HK-2 (cell line): ENCODE measurements at regions not wholly inside any gene's neighbourhood (a gene's known extent, or its start where the extent isn't known, plus 50 kb on each side); places are given as distances from the start of the nearest gene placed in this dataset.

Source experiments
- DNase-seq: peaks from one replicate; pipeline ENCODE4 v3.0.0-alpha.2; 2018; ENCODE audit not compliant: unreplicated experiment

DNA sequence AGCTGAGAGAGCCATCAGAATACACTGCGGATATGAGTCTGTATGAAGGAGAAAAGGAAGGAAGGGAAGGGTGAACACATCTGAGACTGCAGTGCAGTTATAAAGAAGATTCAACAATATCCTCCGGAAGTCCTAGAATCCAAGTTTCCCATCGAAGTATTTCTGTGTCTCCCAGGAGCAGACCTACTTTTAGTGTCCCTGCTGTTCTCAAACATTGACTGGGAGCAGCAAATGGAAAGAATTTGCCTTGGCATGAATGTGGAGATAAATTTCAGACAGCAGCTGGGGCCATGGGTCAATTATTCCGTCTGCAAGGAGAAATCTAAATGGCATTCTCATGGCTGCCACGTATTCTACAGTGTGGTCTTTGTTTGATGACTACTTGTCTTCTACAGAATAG is 478.1 kb upstream of the SMC2 start:
- DNase-seq, result no peak

DNA sequence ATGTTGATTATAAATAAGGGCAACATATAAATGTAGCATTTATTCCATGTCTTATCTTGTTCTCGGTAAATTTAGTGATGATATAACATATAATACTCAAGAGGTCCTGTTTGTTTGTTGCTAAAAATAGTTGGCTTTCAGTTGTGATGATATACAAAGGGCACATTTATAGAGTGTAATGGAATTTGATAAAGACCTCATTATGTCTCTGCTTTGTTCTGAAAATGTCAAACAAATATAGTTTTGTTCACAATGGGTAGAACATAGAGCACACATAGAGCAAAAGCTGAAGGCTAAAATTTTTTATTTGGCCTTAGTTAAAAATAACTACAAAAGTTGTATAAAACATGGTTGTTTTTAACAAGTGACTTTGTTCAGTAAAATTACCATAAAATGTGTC is 477.1 kb upstream of the SMC2 start:
- DNase-seq, result no peak

DNA sequence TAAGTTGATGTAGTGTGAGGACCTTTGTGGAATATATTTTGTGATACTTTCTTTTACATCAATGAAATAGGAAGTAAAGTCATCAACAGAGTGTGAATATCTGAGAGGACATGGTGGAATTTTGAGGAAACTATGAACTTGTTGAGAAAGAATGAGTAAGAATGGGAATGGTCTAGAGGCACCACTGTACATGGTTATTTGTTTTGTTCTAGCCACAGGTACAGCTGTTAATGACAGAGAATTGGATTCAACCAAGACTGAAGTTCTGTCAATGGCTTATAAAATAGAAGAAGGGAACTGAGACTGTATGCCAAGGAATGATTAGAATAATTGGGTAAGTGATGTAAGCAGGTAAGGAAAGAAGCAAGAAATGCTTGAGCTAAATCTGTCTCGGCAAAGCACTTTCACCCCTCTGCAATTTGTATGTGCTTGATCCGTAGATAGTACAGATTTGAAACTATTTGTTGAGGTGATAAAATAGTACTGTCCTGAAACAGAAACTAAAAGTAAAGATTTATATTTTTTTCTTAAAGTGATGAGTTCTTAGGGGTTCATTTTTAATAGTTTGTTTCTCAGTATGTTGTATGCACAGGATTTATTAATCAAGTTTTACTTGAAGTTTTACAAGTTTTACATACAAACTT is 468.8 kb upstream of the SMC2 start:
- no peak for DNase-seq

DNA sequence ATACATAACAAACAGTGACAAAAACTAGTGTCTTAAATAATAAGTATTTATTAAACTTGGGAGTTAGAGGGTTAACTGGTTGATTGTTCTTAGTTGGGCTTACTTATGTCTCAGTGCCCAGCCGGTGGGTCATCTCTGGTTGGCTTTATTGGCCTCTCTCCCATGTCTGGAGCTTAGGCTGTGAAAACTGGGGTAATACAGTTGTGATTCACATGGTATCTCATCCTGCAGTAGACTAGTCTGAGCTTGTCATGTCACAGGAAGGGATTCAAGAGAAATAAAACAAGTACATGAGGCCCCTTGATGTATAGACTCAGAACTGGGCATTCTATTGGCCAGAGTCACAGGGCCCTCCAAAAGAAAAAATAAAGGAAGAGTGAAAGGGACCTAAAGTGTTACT is 466.4 kb upstream of the SMC2 start:
- DNase-seq, result no peak

DNA sequence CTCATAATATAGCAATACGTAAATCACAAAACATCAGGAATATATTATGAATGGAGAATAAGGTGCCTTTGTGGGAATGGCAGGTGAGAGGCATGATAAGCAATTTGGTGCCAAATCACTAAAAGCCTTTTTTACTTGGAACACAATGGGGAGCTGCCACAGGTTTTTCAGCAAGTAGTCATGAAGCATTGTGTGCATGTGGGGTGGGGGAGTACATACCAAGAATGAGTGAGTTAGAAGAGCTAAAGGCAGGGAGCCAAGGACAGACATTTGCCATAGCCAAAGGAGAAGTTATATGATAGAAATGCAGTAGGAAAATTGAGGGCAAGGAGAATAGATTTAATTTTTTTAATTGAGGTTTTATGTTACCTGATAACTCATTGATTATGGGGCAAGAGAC is 445.0 kb upstream of the SMC2 start:
- DNase-seq, result no peak

DNA sequence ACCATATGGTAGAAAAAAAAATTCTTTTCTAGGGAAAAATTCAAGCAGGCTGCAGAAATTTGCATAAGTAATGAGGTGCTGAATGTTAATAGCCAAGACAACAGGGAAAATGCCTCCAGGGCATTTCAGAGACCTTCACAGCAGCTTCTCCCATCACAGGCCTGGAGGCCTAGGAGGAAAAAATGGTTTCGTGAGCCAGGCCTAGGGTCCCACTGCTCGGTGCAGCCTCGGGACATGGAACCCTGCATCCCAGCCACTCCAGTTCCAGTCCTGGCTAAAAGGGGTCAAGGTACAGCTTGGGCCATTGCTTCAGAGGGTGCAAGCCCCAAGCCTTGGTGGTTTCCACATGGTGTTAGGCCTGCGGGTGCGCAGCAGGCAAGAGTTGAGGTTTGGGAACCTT is 436.0 kb upstream of the SMC2 start:
- no peak for DNase-seq

DNA sequence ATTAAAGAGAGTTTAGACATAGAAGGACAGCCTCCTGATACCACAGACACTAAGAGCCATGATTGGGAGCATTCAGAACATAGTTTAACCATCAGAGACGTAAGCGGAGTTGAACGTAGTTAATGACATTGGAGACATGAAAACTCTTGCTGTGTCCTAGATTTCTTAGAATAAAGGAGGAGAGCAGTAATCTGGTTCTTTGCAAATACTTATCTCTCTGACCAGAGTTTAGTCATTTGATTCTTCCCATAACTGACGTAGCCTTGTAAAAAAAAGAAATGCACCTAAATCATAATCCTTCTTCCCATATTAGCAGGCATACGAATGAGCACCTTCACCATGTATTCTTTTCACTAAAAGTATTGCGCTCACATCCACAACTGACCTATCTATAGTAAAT is 433.3 kb upstream of the SMC2 start:
- DNase-seq, result no peak

DNA sequence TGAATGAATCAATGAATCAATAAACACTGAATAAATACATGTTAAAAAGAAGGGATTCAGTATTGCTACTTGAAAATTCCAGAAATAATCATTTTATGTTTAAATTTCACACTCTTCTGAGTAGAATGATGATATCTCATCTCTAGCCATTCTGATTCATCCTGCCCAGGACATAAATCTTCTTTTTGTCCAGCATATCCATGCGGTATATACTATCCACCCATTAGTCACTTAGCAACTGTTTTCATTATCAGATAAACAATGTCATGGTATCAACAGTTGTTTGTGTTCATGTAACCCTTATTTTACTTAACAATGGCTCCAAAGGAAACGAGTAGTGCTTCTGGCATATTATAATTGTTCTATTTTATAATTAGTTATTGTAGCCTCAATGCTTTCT is 432.4 kb upstream of the SMC2 start:
- DNase-seq, result no peak

DNA sequence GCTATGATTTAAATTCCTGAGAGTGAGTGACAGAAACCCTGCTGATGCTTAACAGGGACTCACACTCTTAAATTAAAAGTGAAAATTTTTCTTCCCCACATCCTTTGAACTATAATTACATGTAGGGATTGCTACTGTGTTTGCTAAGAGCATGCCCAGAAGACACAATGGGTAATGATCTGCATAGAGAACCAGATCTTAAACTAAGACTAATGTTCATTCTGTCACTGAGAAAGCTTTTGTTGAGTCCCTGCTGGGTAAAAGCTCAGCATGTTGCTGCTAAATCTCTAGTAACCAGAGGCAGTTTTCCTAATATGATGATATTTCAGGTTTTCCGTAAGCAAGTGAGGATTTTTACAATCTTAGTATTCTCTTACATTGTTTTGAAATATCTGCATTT is 424.8 kb upstream of the SMC2 start:
- DNase-seq, result no peak

DNA sequence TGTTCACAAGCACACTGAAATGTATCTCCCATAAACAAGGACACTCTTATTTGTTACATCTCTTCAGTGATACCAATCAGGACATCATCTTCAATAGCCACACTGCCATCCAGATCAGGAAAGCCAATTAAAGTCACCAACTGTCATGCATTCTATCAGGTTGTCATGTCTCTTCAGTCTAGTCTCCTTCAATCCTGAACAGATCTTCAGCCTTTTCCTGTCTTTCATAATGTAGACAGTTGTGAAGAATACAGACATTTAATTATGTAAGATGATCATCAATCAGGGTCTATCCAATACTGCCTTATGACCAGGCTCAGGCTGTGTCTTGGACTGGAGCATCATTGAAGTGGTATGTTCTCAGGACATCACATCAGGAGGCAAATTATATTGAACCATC is 419.8 kb upstream of the SMC2 start:
- DNase-seq, result no peak

DNA sequence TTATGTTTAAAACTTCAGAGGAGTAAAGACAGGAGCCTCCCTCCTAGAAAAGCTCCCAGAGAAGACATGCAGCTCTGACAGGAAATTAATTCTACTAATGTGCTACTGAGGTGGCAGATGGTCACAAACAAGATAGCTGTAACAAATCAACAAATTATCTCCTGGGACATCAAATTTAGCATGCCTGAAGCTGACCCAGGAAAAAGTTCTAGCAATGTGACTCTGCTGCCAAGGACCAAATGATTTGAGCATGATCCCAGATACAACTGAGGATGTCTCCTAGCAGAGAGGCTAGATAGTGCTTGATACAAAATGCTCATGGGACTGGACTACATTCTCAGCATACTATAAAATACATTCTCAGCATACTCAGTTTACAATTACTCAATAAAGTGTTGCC is 413.5 kb upstream of the SMC2 start:
- DNase-seq, result no peak

DNA sequence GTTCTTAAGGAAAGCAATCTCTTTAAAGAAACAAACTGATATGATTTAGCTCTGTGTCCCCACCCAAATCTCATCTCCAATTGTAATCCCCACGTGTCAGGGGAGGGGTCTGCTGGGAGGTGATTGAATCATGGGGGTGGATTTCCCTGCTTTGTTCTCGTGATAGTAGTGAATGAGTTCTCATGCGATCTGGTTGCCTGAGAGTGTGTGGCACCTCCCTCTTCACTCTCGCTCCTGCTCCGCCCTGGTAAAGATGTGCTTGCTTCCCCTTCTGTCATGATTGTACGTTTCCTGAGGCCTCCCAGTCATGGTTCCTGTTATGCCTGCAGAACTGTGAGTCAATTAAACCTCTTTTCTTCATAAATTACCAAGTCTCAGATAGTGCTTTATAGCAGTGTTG is 412.7 kb upstream of the SMC2 start:
- DNase-seq, result no peak

DNA sequence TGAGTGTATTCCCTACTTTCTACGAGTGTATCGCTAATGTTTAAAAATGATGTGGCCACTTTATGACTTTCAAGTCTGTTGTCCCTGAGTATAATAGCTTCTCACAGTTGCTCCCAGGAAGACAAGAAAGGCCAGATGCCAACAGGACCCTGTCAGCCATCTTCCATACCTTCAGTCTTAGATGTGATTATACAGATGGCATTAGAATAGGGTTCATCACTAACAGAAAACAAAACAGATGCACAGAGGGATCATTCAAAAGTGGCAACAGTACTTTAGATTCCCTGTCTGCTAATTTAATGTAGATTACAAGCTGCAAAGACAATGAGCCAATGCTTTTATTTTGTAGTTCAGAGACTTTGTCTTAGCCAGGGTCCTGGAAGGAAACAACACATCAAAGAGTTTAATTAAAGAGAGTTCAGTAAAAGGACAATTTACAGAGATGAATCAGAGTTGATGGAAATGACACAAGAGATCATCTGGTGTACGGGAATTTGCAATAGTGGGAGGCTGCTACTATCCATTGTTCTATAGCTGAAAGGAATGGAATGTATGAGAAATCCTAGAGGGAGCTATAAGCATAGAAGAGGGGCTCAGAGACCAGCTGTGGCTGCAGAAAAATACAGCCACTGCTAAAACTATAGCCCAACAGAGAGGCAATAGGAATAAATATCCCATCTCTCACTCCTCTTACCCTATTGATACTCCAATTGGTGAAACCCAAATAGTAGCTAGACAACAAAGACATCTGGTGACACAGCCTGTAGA is 393.7 kb upstream of the SMC2 start:
- DNase-seq, result no peak

DNA sequence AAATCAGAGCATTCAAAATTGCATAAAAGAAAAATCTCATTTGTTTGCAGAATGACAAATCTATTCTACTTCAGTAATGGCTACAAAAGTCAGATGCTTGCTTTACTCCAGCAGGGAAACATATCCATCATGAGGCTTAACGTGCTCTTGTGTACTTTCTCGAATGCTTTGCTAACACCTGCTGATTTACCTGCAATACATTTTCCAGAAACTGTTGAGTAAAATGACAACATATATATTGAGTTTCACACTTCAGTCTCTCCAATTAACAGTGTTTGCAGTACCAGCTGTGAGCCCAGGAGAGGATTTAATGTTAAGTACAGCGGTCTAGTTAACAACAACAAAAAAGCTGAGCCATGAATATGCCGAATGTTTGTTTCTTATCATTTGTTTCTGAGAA is 391.5 kb upstream of the SMC2 start:
- no peak for DNase-seq

DNA sequence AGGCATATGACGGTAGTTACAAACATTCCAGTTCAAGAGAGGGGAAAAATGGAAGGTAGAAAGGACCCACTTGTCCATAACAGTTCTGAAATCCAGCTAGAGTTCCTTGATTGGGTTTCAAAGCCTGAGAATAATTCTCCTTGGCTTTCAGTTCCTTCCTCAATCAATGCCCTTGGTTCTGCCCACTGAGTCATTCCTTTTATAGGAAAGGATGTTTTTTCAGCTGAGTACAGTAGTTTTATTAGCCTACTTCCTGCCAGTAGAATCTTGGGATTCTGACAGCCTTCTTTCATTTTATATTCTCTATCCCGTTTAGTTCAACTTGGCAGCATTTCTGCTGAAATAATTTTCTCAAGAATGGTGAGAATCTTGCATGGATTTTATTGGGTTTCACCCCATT is 386.9 kb upstream of the SMC2 start:
- no peak for DNase-seq

DNA sequence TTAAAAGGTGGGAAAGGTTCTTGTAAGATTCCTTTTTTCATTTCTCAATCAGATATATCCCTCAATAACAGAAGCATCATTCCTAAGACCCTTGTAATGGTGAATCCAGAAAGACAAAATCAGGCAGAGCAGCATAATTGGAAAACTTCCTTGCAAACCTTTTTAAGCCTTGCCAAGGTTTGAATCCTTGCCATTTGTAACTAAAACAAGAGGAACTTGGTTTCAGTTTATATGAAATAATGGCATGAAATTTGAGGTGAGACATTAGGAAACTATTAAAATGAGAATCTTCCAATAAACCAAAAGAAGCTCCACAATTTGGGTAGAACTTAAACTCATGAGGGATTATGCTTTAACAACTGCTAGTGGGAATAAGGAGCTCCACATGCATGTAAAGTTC is 384.7 kb upstream of the SMC2 start:
- DNase-seq, result no peak

DNA sequence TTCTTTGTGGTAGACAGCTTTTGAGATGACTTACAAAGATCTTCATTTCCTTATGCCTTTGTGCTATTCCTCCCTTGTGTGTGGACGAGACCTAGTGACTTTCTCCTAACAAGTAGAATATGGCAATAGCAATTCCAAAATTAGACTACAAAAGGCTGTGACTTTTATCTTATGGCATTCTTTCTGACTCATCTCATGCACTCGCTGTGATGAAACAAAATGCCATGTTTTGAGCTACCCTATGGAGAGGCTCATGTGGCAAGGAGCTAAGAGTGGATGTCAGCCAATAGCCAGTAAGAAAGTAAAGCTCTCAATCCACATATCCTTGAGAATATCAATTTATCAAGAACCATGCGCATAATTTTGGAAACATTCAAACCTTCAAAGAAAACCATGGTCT is 380.5 kb upstream of the SMC2 start:
- DNase-seq, result no peak

DNA sequence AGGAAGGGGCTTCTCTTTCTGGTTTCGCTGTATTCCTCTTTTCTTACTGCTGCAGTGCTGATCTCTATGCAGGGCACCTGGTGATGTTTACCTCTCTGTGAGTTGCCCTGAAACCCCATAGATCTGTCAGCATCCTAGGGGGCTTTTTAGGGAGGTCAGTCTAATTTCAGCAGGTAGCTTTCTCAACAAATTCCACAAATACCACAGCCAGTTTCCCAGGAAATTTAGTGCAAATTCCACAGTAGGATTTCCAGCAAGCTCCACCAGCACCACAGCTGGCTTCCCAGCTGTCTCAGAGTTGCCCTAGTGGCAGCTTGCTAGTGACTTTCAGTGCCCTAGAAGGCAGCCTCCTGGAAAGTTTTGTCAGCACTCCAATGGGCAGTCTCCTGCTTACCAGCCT is 379.1 kb upstream of the SMC2 start:
- DNase-seq, result no peak

DNA sequence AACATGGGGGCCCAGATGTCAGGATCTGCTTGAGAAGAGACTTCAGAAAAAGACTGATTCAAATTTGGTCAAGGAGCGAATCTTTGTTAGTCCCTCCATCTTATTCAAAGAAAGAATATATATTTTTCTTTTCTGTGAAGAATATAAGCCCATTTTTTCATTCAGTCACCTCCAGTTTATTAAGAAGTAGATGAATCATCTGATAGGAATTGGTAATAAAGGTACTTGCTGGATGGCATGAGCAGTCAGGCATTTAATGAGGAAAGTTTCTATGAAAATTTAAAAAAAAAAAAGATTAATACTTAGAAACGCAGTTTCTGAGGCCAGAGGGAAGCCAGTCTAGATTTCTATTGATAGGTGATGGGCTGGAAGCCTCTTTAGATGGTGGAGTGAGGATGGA is 373.1 kb upstream of the SMC2 start:
- DNase-seq, result no peak

DNA sequence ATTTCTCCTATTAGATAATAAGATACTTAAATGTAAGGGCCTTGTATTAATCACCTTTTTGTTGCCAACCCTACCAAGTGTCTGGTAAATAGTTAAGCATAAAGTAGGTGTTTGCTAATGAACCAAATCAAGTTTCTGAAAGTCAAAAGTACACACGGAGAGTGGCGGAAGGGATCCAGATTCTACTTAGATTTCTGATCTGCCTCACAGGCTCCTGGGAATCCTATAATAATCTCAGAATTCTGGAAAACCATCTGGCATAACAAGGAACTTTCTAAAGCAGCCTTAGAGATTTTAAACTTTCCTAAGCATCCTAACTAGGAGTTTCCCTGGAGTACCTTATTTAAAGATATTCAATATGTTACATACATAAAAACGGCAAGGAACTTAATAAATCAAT is 363.2 kb upstream of the SMC2 start:
- DNase-seq, result no peak

DNA sequence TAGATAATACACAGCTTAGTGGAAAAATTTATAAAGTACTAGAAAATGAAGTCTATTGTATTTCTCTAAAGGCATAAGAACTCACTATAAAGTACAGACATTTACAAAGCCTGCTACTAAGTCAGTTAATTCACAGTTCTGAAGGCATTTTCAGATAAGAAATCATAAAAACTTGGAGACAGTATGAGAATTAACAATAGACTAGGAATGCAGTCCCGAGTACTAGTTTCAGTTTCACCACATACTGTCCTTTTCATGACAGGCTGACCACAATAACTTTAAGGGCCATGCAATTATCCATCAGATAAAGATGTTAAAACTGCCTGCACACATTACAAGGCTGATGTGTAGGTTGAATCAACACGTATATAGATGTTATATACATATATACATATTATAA is 362.6 kb upstream of the SMC2 start:
- DNase-seq, result no peak

DNA sequence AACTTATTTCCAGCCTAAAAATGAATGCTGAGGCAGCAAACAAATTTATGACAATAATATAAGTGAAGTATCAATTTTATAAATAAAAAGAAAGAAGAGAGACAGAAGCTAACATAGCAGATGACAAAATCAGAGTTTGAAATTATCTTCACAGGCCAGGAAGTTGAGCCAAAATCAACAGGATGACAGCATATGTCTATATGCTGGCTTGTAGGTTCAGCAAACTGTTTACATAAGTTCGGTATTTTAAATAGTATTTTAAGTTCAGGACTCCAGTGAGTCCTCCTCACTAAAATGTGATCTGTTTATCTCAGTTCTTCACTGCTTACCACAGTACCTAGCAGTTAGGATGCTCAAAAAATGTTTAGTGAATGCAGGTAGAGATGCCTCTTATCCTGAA is 359.6 kb upstream of the SMC2 start:
- no peak for DNase-seq

DNA sequence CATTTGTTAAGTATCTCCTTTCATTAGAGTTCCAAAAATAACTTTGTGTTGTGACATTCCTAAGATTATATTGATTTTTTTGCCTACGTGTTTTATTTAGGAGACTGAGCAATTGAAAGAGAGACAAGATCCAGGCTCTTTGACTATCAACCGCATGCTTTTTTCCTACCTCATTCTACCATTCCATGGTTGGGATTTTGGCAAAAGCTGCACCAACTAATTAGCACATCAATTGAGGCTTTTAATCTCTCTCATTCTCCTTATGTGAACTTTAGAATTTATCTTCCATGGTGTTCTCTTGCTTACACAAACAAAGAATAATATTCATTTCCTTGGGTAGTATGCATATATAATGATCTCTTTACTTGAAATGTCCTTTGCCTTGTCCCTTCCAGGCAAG is 338.7 kb upstream of the SMC2 start:
- DNase-seq, result no peak

DNA sequence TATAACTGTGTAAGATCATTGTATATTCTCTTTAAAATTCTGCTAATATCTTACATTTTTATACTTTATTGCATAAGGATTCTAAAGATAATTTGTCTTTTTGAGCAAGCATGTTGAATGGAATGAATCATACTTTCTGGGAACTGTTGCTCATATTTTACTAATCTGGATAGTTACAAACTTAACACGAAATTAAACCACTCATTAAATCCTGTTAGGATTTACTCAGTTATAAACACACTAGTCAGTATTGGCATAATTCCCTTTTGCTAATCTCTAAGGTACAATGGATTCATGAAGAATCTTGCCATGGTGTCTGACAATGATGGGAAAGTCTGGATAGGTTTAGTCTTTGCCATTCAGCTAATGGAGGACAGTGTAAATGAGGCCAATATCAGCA is 338.1 kb upstream of the SMC2 start:
- no peak for DNase-seq
